Ascending aorta (tissue), 2 donors: ENCODE measurements at regions not wholly inside any gene's neighbourhood (a gene's known extent, or its start where the extent isn't known, plus 50 kb on each side); places are given as distances from the start of the nearest gene placed in this dataset.

ENCODE experiments used
- DNase-seq, 2 donors: peaks; one replicate each; pipeline ENCODE4 v3.0.0-alpha.2; 2019; ENCODE audit warnings: low spot score in 2 of 2
- H3K27ac ChIP-seq, 2 donors: fragments of 200-600 bp; sonication (generic); one replicate each; pipeline ENCODE4 v1.5.1; 2016 to 2017; ENCODE audit warnings: mild to moderate bottlenecking in 1 of 2
- H3K27me3 ChIP-seq: fragments of 200-600 bp; sonication (generic); one replicate; pipeline ENCODE4 v1.5.1; 2017
- H3K36me3 ChIP-seq, 2 donors: fragments of 200-600 bp; sonication (generic); one replicate each; pipeline ENCODE4 v1.5.1; 2016
- H3K4me1 ChIP-seq, 2 donors: fragments of 200-600 bp; sonication (generic); one replicate each; pipeline ENCODE4 v1.5.1; 2016 to 2017; ENCODE audit warnings: mild to moderate bottlenecking in 1 of 2
- H3K4me3 ChIP-seq, 2 donors: fragments of 200-600 bp; sonication (generic); one replicate each; pipeline ENCODE4 v1.5.1; 2016 to 2017; ENCODE audit warnings: mild to moderate bottlenecking in 1 of 2
- H3K9me3 ChIP-seq, 2 donors: fragments of 200-600 bp; sonication (generic); one replicate each; pipeline ENCODE4 v1.5.1; 2016
- CTCF ChIP-seq, 3 experiments: fragments of 200-600 bp in 2 of 3; fragments of 450-650 bp in 1 of 3; sonication (generic) in 2 of 3; IDR thresholded peaks; one replicate each; pipeline ENCODE4 v1.5.1; 2016 to 2019; ENCODE audit warnings: antibody characterized with exemption in 3 of 3, mild to moderate bottlenecking in 1 of 3, moderate library complexity in 1 of 3
- intact Hi-C: fragments of 100-400 bp; cut with DNase I; formaldehyde crosslinking; loops from one replicate; pipeline ENCODE4 v1.15.1; 2023

DNA sequence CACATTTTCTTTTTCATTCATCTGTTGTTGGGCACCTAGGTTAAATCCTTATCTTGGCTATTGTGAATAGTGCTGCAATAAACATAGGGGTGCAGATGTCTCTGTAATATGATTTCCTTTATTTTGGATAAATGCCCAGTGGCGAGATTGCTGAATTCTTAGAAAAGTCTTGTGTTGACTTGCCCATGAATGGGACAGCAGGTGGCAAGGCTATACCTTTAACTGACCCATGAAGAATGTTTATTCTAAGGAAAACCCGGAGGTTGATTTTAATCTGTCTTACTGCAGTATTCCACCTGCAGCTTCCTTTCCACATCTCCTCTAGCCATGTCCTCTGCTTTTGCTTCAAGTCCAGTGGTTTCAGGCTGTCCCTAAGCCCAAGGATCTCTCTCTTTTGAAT lies 220.6 kb downstream of the SNCA start:
- H3K27me3 ChIP-seq = no peaks in the 10 kb centered on the region

DNA sequence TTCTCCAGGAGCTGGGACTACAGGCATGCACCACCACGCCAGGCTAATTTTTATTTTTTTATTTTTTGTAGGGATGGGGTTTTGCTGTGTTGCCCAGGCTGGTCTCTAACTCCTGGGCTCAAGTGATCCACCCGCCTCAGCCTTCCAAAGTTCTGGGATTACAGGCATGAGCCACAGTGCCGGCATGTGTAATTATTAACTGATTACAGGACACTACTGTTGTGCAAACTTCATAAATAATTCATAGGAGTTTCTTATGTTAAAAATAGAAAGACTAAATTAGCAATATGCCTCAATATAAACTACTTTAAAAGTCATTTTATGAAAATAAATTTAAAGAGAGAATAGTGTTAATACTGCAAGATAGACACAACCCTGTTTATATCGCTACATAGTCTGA lies 221.9 kb downstream of the SNCA start:
- TF ChIP-seq CTCF (IDR thresholded peaks at IDR 0.05) = no peak
- Histone ChIP-seq H3K9me3 (no peaks in the 10 kb centered on the region), H3K27ac (no peak overlapping the region), H3K4me3 (no peak overlapping the region), H3K4me1 (no peaks in the 10 kb centered on the region), H3K27me3 (no peaks in the 10 kb centered on the region), H3K36me3 (no peaks in the 10 kb centered on the region)
- intact Hi-C loops = no loop called here
- no peak for DNase-seq

More for the DNA sequence above, 220.6 kb downstream of the SNCA start:
- H3K4me1 ChIP-seq = no peaks in the 10 kb centered on the region
- no peak overlapping the region for H3K4me3 ChIP-seq
- no peak overlapping the region for H3K27ac ChIP-seq
- TF ChIP-seq CTCF (IDR thresholded peaks at IDR 0.05) = no peak
- intact Hi-C loops = no loop called here
- no peaks in the 10 kb centered on the region for H3K36me3 ChIP-seq
- no peak for DNase-seq
- H3K9me3 ChIP-seq = no peaks in the 10 kb centered on the region

GRCh38 chr4:89614155-89614554 lies 222.8 kb downstream of the SNCA start:
- no peak overlapping the region for H3K4me3 ChIP-seq
- no peaks in the 10 kb centered on the region for H3K27me3 ChIP-seq
- H3K27ac ChIP-seq = no peak overlapping the region
- no peaks in the 10 kb centered on the region for H3K36me3 ChIP-seq
- H3K4me1 ChIP-seq = no peaks in the 10 kb centered on the region
- no peaks in the 10 kb centered on the region for H3K9me3 ChIP-seq
- no peak for DNase-seq
- TF ChIP-seq CTCF (IDR thresholded peaks at IDR 0.05) = no peak
- intact Hi-C loops = no loop called here

DNA sequence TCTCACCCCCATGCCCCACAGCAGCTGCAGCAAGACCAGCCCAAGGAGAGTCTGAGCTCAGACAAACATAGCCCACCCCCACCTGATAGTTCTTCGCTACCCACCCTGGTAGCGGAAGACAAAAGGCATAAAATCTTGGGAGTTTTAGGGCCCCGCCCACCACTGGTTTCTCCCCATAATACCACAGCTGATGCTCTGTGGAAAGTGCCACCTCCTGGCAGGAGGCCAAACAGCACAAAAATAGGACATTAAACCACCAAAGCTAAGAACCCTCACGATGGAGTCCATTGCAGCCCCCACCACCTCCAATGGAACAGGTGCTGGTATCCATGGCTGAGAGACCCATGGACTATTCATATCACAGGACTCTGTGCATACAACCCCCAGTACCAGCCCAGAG lies 226.7 kb downstream of the SNCA start:
- DNase-seq = no peak
- intact Hi-C loops = no loop called here
- no peaks in the 10 kb centered on the region for H3K27me3 ChIP-seq
- H3K4me1 ChIP-seq = no peaks in the 10 kb centered on the region
- no peak for TF ChIP-seq CTCF (IDR thresholded peaks at IDR 0.05)
- H3K4me3 ChIP-seq = no peak overlapping the region
- no peaks in the 10 kb centered on the region for H3K9me3 ChIP-seq
- H3K36me3 ChIP-seq = no peaks in the 10 kb centered on the region
- H3K27ac ChIP-seq = no peak overlapping the region

GRCh38 chr4:89609756-89610155 lies 227.2 kb downstream of the SNCA start:
- H3K4me1 ChIP-seq = no peaks in the 10 kb centered on the region
- no peak overlapping the region for H3K27ac ChIP-seq
- H3K9me3 ChIP-seq = no peaks in the 10 kb centered on the region
- H3K36me3 ChIP-seq = no peaks in the 10 kb centered on the region
- no peak for TF ChIP-seq CTCF (IDR thresholded peaks at IDR 0.05)
- intact Hi-C loops = no loop called here
- DNase-seq = no peak
- H3K4me3 ChIP-seq = no peak overlapping the region
- no peaks in the 10 kb centered on the region for H3K27me3 ChIP-seq

GRCh38 chr4:89604951-89605350 lies 232.0 kb downstream of the SNCA start:
- Histone ChIP-seq H3K9me3 (no peaks in the 10 kb centered on the region), H3K27me3 (no peaks in the 10 kb centered on the region), H3K4me1 (no peaks in the 10 kb centered on the region), H3K36me3 (no peaks in the 10 kb centered on the region), H3K27ac (no peak overlapping the region), H3K4me3 (no peak overlapping the region)
- intact Hi-C loops = no loop called here
- no peak for TF ChIP-seq CTCF (IDR thresholded peaks at IDR 0.05)
- DNase-seq = no peak
